ENCODE measurements at regions not wholly inside any gene's neighbourhood (a gene's known extent, or its start where the extent isn't known, plus 50 kb on each side); places are given as distances from the start of the nearest gene placed in this dataset.

- DNase-seq (ENCODE audit: low read depth, low spot score) = no peak
Observed at GRCh38 chr3:104549099-104549714, 817.5 kb upstream of the ALCAM start.

GRCh38 chr3:104553121-104553520 lies 813.6 kb upstream of the ALCAM start:
- DNase-seq (ENCODE audit: low read depth, low spot score) = no peak

DNA sequence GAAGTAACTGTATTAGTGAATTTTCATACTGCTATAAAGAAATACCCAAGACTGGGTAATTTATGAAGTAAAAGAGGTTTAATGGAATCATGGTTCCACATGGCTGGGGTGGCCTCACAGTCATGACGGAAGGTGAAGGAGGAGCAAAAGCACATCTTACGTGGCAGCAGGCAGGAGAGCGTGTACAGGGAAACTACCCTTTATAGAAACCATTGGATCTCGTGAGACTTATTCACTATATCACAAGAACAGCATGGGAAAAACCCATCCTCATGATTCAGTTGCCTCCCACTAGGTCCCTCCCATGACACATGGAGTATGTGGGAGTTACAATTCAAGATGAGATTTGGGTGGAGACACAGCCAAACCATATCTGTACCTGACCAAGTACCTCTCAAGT lies 812.3 kb upstream of the ALCAM start:
- DNase-seq (ENCODE audit: low read depth, low spot score) = no peak

DNA sequence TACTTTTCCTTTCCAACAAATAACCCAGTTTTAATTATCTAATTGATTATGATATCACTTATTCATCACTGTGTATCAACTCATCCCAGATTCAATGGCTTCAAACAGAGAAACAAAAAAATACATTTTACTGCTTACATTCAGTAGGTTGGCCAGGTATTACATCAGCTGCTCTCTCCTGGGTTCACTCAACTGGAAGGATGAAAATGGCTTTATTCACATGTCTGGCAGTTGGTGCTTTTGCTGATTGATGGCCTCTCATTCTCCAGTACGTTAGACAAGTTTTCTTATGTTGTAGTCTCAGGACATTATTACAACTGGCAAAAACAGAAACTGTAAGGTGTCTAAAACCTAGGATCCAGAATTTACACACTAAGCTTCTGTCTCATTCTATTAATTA lies 811.0 kb upstream of the ALCAM start:
- DNase-seq (ENCODE audit: low read depth, low spot score) = no peak

DNA sequence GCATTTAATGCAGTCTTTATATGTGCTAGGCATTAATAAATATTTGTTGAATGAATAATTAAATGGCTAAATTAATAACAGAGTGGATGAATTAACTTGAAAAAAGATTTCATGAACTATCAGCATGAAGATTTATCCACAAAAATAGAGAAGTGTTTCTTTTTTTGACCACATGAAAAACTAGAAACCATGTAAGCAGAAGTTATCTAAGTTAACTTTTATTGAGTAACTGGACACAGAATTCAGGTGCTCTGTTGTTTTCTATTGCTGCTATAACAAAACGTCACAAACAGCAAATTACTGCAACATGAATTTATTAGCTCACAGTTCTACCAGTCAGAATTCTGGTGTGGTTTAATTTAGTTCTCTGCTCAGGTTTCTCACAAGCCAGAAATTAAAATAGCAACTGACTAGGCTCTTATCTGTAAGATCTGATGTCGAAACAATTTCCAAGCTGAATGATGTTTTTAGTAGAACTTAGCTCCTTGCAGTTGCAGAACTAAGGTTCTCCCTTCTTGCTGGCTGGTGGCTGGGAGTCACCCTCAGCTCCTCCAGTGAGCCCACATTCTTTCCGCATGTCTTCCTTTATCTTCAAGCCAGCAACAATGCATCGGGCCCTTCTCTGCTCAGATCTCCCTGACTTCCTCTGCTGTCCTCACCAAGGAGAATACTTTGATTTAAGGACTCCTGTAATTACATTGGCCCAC lies 810.2 kb upstream of the ALCAM start:
- no peak for DNase-seq (ENCODE audit: low read depth, low spot score)

GRCh38 chr3:104561324-104561723 lies 805.4 kb upstream of the ALCAM start:
- DNase-seq (ENCODE audit: low read depth, low spot score) = no peak

- DNase-seq (ENCODE audit: low read depth, low spot score) = no peak
Observed at GRCh38 chr3:104564045-104564643, 802.6 kb upstream of the ALCAM start.

DNA sequence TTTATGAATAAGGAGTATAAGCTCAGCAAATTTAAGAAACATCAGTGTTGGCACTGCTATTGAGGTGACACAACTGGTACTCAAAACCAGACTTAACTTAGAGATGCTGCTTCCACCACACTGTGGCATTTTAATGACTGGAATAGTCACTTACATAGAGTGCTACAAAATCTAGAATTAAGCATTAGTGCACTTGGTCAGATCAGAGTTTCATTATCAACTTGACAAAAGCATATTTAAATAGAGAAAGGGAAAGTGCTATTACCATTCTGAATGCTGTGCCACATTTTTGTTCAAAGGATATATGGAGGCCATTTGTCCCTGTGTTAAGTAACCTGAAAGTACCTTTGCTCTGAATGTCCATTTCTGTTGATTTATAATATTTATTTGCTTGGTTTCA lies 800.7 kb upstream of the ALCAM start:
- DNase-seq (ENCODE audit: low read depth, low spot score) = no peak

DNA sequence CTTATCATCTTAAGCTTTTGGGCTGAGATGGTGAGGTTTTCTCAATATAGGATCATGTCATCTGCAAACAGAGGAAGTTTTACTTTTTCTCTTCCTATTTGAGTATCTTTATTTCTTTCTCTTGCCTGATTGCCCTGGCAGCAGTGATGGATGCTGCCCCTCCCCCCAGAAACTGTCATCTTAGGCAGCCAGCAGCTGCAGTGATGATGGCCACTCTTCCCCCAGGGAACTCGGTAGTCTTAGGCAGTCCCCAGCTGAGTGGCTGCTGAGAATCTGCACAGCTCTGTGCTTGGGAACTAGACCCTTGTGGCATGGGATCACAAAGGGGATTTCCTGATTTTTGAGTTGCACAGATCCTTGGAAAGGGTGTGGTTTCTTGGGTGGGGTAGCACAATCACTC lies 791.1 kb upstream of the ALCAM start:
- no peak for DNase-seq (ENCODE audit: low read depth, low spot score)

GRCh38 chr3:104578558-104578957 lies 788.2 kb upstream of the ALCAM start:
- DNase-seq (ENCODE audit: low read depth, low spot score) = no peak

DNA sequence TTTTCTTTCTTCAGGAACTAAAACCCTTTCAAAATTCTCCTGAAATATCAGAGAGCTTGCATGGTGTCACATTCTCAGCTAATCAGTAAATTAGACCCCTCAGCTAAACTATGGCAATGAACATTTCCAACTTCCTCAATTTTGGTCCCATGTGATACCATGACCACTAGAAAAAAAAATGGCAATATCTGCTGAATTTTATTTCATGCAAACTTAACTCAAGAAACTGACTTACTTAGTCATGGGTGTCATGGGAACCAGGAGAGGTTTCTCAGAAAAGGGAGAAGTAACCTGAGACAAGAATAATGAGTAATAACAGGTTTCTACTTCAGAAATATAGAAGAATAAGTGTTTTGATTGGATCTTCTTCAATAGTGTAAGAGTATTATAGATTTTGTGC lies 784.6 kb upstream of the ALCAM start:
- DNase-seq (ENCODE audit: low read depth, low spot score) = no peak

- no peak for DNase-seq (ENCODE audit: low read depth, low spot score)
Observed at GRCh38 chr3:104584682-104585081, 782.0 kb upstream of the ALCAM start.

- no peak for DNase-seq (ENCODE audit: low read depth, low spot score)
Observed at GRCh38 chr3:104586344-104586743, 780.4 kb upstream of the ALCAM start.

DNA sequence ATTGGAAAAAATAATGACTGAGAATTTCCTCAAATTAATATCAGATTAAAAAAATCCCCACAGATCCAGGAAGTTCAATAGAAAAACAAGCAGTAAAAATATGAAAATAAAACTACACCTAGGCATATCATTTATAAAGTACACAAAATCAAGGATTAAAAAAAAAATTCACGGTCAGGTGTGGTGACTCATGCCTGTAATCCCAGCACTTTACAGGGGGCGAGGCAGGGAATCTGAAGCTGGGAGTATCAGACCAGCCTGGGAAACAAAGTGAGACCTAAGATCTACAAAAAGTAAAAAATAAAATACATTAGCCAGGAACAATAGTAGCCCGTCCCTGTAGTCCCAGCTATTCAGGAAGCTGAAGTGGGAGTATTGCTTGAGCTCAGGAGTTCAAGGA lies 778.3 kb upstream of the ALCAM start:
- no peak for DNase-seq (ENCODE audit: low read depth, low spot score)

DNA sequence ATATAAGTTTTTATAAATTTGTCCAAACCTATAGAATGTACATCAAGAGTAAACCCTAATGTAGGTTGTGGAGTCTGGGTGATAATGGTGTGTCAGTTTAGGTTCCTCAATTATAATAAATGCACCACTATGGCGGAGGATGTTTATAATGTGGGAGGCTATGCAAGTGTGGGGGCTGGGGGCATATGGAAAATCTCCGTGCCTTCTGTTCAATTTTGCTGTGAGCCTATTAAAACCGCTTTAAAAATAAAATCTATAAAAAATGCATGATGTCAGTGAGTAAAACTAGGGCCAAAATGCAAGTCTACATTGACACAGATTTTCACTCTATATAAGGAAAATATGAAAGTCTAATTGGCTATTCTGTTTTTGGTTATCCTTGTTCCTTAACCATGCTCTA lies 774.9 kb upstream of the ALCAM start:
- DNase-seq (ENCODE audit: low read depth, low spot score) = no peak

DNA sequence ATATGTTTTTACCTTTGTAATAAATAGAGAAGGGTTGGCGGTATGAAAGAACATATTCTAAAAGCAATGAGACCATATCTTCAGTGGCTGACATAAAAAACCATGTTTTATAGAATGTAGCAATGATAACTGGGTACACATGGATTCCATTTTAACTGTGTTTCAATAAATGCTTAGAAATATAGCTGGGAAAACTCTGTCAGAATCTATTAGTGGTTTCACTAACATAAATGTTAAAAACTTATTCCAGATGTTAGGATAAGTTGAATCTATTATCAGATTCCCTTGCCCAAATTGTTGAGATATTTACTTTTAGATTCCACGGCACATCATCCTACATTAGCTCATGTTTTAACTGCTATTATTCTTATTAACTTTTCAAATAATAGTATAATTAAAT lies 772.2 kb upstream of the ALCAM start:
- no peak for DNase-seq (ENCODE audit: low read depth, low spot score)

DNA sequence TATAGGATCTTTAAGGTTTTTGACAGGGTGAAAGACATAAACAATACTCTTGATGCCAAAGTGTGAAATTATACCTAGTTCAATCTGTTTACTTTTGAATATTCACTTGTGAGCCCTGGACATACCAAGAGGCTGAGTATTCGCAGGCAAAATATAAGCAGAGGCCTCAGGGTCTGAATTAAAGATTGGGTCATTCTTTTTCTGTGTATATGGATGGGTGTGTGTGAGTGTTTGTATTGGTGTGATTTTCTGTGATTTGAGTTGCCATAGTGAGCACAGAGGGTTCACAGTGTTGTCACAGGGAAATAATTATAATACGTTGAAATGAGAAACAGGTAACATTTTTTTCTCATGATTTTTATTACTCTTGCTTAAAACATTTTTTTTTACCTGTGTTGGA lies 770.7 kb upstream of the ALCAM start:
- DNase-seq (ENCODE audit: low read depth, low spot score) = no peak

DNA sequence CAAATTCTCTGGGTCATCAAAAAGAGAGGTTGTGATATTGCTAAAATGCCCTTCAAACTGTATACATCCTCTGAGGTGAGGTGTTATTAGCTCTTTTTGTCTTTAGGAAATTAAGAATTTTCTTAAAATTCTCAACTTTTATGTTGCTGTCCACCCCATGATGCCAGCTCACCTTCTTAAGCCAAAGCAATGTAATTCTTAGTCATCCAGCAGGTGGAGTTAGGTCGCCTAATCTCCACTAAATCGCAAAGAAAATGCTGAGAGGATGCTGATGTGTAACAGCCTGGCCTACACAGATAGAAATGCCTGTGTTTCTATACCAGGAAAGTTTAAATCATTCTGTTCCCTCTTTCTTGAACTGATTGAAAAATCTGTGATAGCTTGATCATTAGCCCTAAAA lies 770.2 kb upstream of the ALCAM start:
- peak; percentile 33 for DNase-seq (ENCODE audit: low read depth, low spot score)

DNA sequence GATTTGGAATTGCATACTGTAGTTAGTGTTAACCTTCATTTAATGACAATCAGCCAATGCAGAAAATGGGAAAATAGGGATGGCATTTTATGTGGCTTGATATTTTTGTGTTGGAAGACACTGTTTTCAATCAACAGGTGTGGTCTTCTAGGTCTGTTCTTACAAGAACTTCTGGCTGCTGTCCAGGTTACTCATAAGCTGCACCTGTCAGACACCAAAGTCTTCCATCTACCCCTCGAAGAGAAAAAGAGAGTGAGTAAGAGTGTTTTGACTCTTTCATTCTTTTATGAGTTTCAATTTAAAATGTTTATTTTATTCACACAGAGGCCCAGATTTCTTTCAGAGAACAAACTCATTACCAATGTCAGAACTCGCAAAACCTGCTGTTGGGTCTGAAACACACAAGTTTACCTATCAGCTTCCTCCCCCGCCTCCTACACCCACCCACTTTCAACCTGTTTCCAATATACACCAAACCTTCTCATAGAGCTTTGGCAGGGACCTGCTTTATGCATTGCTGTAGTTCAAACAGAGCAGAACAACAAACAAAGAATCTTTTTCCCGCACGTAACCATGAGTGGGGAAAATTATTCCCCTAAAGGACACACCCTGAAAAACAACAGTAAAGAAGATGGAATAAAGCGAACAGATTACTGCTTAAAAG lies 767.7 kb upstream of the ALCAM start:
- no peak for DNase-seq (ENCODE audit: low read depth, low spot score)

- no peak for DNase-seq (ENCODE audit: low read depth, low spot score)
Observed at GRCh38 chr3:104604326-104605010, 762.2 kb upstream of the ALCAM start.

GRCh38 chr3:104606812-104607211 lies 759.9 kb upstream of the ALCAM start:
- no peak for DNase-seq (ENCODE audit: low read depth, low spot score)

All from smooth muscle cell of the brain vasculature (primary cell).